ENCODE measurements at regions not wholly inside any gene's neighbourhood (a gene's known extent, or its start where the extent isn't known, plus 50 kb on each side); places are given as distances from the start of the nearest gene placed in this dataset.

GRCh38 chr15:58334803-58335202, 97.0 kb upstream of the LIPC start:
- no peak overlapping the region for H3K27ac ChIP-seq (ENCODE audit: low read depth, low read length, poor library complexity, severe bottlenecking)
- TF ChIP-seq CTCF (IDR thresholded peaks at IDR 0.05; ENCODE audit: low read length) (no peak), EZH2 (IDR thresholded peaks at IDR 0.05; ENCODE audit: borderline replicate concordance, low read length) (no peak)
- H3F3A ChIP-seq (ENCODE audit: insufficient read depth, low read length), result no peaks in the 10 kb centered on the region
- H3K9ac ChIP-seq (ENCODE audit: low read length), result no peak overlapping the region
- H3K9me3 ChIP-seq (ENCODE audit: low read length), result no peaks in the 10 kb centered on the region
- H3K9me2 ChIP-seq (ENCODE audit: low read depth, low read length), result no peaks in the 10 kb centered on the region
- no peaks in the 10 kb centered on the region for H3K36me3 ChIP-seq (ENCODE audit: insufficient read depth, low read length)
- no peak overlapping the region for H3K4me3 ChIP-seq (ENCODE audit: low read depth, low read length, poor library complexity, severe bottlenecking)
- no peak overlapping the region for H2AFZ ChIP-seq (ENCODE audit: low read length)
- H3K4me1 ChIP-seq (ENCODE audit: insufficient read depth, low read length, severe bottlenecking), result peaks cover 31% of the 10 kb centered on the region
- H3K4me2 ChIP-seq (ENCODE audit: low read length), result no peak overlapping the region
- no peaks in the 10 kb centered on the region for H3K79me2 ChIP-seq (ENCODE audit: insufficient read depth, low read length)
- H3K27me3 ChIP-seq (ENCODE audit: insufficient read depth, low read length), result no peaks in the 10 kb centered on the region
- no peaks in the 10 kb centered on the region for H4K20me1 ChIP-seq (ENCODE audit: insufficient read depth, low read length)

DNA sequence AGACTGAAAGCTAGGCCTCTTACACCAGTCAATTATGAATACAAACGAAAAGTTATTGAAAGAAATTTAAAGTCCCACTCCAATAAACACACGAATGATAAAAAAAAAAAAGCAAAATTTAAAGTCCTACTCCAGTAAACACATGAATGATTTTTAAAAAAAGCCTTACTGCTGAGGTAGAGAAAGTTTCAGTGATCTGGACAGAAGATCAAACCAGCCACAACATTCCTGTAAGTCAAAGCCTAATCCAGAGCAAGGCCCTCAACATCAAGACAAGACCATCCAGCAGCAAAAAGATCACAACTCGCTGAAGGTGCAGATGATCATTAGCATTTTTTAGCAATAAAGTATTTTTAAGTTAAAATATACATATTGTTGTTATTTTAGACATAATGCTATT, 95.6 kb upstream of the LIPC start:
- Histone ChIP-seq H3K27ac (ENCODE audit: low read depth, low read length, poor library complexity, severe bottlenecking) (no peak overlapping the region), H3F3A (ENCODE audit: insufficient read depth, low read length) (no peaks in the 10 kb centered on the region), H3K36me3 (ENCODE audit: insufficient read depth, low read length) (no peaks in the 10 kb centered on the region), H3K79me2 (ENCODE audit: insufficient read depth, low read length) (no peaks in the 10 kb centered on the region), H3K4me1 (ENCODE audit: insufficient read depth, low read length, severe bottlenecking) (peaks cover 23% of the 10 kb centered on the region), H3K9me3 (ENCODE audit: low read length) (no peaks in the 10 kb centered on the region), H3K4me3 (ENCODE audit: low read depth, low read length, poor library complexity, severe bottlenecking) (no peak overlapping the region), H3K9ac (ENCODE audit: low read length) (no peak overlapping the region), H4K20me1 (ENCODE audit: insufficient read depth, low read length) (no peaks in the 10 kb centered on the region), H2AFZ (ENCODE audit: low read length) (no peak overlapping the region), H3K9me2 (ENCODE audit: low read depth, low read length) (no peaks in the 10 kb centered on the region), H3K27me3 (ENCODE audit: insufficient read depth, low read length) (no peaks in the 10 kb centered on the region), H3K4me2 (ENCODE audit: low read length) (no peak overlapping the region)
- TF ChIP-seq CTCF (IDR thresholded peaks at IDR 0.05; ENCODE audit: low read length) (no peak), EZH2 (IDR thresholded peaks at IDR 0.05; ENCODE audit: borderline replicate concordance, low read length) (no peak)

GRCh38 chr15:58340176-58340575, 91.6 kb upstream of the LIPC start:
- Histone ChIP-seq H3K27ac (ENCODE audit: low read depth, low read length, poor library complexity, severe bottlenecking) (no peak overlapping the region), H3F3A (ENCODE audit: insufficient read depth, low read length) (no peaks in the 10 kb centered on the region), H3K4me3 (ENCODE audit: low read depth, low read length, poor library complexity, severe bottlenecking) (no peak overlapping the region), H3K4me1 (ENCODE audit: insufficient read depth, low read length, severe bottlenecking) (peaks cover 7% of the 10 kb centered on the region), H3K9ac (ENCODE audit: low read length) (no peak overlapping the region), H3K79me2 (ENCODE audit: insufficient read depth, low read length) (no peaks in the 10 kb centered on the region), H3K9me2 (ENCODE audit: low read depth, low read length) (no peaks in the 10 kb centered on the region), H3K36me3 (ENCODE audit: insufficient read depth, low read length) (no peaks in the 10 kb centered on the region), H2AFZ (ENCODE audit: low read length) (no peak overlapping the region), H3K4me2 (ENCODE audit: low read length) (no peak overlapping the region), H4K20me1 (ENCODE audit: insufficient read depth, low read length) (no peaks in the 10 kb centered on the region), H3K27me3 (ENCODE audit: insufficient read depth, low read length) (no peaks in the 10 kb centered on the region), H3K9me3 (ENCODE audit: low read length) (no peaks in the 10 kb centered on the region)
- TF ChIP-seq EZH2 (IDR thresholded peaks at IDR 0.05; ENCODE audit: borderline replicate concordance, low read length), result no peak
- TF ChIP-seq CTCF (IDR thresholded peaks at IDR 0.05; ENCODE audit: low read length), result no peak
